GM12864 (cell line): ENCODE measurements at regions not wholly inside any gene's neighbourhood (a gene's known extent, or its start where the extent isn't known, plus 50 kb on each side); places are given as distances from the start of the nearest gene placed in this dataset.
"Not testable (repeated sequence)": the region's sequence is repeated elsewhere in the genome, so short reads cannot be mapped to it uniquely, and the experiment has no call there.

Experiments
- DNase-seq: peaks from one replicate; pipeline ENCODE4 v3.0.0-alpha.2; 2011; ENCODE audit warnings: low read depth
- H3K4me3 ChIP-seq: 2 replicates; pipeline ENCODE4 v1.5.1; 2011; ENCODE audit warnings: mild to moderate bottlenecking, low read depth, low read length, control low read depth
- TF ChIP-seq, protein P1 (sequence below): IDR thresholded peaks from 2 replicates; pipeline ENCODE4 v1.5.1; 2011; ENCODE audit warnings: low read depth, mild to moderate bottlenecking, moderate library complexity, low read length, control low read depth, inconsistent platforms; ENCODE audit errors: missing control alignments

DNA sequence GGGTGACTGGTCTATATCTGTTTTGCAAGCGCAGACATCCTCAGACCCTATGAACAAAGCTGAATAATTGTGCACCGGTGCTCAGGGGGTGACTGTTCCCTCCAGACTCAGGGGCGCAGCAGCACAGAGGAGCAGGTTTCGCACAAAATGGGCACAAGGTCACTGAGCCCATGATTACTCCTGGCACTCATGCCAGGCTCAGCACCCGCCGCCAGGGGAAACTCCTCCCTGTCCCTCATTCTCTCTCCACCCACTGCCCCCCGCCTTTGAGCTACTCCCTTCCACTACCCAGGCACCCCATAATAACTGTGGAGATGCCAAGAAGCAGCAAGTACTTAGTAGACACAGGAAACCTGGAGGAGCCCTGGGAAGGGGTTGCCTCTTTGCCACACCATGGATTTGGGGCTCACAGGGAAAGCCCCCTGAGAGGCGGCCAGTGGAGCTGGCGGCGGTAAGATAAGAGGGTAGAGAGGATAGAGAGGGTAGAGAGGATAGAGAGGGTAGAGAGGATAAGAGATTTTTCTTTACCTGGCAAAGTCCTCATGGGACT lies 198.8 kb downstream of the CTTN start:
- TF ChIP-seq, protein P1, sequence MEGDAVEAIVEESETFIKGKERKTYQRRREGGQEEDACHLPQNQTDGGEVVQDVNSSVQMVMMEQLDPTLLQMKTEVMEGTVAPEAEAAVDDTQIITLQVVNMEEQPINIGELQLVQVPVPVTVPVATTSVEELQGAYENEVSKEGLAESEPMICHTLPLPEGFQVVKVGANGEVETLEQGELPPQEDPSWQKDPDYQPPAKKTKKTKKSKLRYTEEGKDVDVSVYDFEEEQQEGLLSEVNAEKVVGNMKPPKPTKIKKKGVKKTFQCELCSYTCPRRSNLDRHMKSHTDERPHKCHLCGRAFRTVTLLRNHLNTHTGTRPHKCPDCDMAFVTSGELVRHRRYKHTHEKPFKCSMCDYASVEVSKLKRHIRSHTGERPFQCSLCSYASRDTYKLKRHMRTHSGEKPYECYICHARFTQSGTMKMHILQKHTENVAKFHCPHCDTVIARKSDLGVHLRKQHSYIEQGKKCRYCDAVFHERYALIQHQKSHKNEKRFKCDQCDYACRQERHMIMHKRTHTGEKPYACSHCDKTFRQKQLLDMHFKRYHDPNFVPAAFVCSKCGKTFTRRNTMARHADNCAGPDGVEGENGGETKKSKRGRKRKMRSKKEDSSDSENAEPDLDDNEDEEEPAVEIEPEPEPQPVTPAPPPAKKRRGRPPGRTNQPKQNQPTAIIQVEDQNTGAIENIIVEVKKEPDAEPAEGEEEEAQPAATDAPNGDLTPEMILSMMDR: no peak
- DNase-seq: no peak
- H3K4me3 ChIP-seq: no peak overlapping the region

GRCh38 chr11:70597751-70598625 lies 199.7 kb downstream of the CTTN start:
- no peak for DNase-seq
- no peak overlapping the region for H3K4me3 ChIP-seq
- TF ChIP-seq, protein P1: no peak

GRCh38 chr11:70600911-70601415 lies 202.6 kb downstream of the CTTN start:
- not testable (repeated sequence) for DNase-seq

GRCh38 chr11:70601861-70602538 lies 203.7 kb downstream of the CTTN start:
- TF ChIP-seq, protein P1: no peak
- DNase-seq: no peak
- no peak overlapping the region for H3K4me3 ChIP-seq

More at GRCh38 chr11:70600911-70601415, 202.6 kb downstream of the CTTN start:
- H3K4me3 ChIP-seq: not testable (repeated sequence)

DNA sequence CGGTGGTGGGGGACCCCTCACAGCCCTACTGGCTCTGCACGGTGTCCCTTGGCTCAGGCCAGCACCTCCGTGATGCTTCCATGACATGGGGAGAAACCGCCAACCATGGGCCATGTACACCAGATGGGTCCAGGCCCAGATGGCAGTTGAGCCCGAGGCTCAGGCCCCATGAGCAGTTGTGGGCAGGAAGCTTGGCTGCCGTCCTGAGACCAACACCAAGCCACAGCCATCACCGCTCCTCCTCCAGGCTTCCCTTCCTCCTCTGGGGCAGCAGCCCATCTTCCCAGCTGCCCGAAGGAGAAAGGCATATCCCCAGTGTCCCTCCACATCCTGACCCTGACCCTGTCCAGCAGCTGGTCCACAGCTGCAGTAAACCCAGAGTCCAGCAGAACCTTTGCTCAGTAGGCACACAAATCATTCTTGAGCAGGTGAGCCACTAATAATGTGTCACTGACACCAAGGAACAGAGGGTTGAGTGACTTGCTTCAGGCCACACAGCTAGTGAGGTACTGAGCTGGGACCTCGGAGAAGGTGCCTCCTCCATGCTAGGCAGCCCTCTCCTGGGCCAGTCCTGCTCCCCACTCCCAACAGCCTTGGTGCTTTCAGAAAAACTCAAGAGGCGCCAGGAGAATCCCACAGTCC lies 204.9 kb downstream of the CTTN start:
- H3K4me3 ChIP-seq: no peak overlapping the region
- no peak for DNase-seq
- TF ChIP-seq, protein P1: no peak

DNA sequence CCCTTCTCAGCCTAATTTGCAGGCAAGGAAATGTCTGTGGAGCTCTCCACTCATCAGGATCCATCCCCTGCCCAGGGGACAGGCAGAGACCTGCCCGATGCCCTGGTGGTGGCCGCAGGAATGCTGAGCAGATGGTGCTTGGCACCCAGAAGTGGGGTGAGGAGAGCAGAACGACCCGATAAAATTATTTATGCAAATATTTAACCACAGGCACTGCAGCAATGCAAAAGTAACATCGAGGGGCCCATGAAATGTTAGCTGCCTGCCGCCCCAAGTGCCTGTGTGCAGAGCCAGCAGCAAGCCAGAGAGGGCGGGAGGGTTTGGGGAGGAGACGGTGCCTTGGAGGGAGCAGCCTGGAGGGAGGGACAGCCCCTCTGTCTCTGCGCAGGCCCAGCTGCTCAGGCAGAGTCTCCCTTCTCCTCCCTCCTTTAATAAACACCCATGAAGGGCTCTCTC lies 205.5 kb downstream of the CTTN start:
- TF ChIP-seq, protein P1: no peak
- no peak for DNase-seq
- no peak overlapping the region for H3K4me3 ChIP-seq

GRCh38 chr11:70604221-70604620 lies 205.9 kb downstream of the CTTN start:
- no peak overlapping the region for H3K4me3 ChIP-seq
- TF ChIP-seq, protein P1: no peak

More at GRCh38 chr11:70604221-70604620, 205.9 kb downstream of the CTTN start:
- DNase-seq: no peak
